ENCODE measurements at regions not wholly inside any gene's neighbourhood (a gene's known extent, or its start where the extent isn't known, plus 50 kb on each side); places are given as distances from the start of the nearest gene placed in this dataset.

DNA sequence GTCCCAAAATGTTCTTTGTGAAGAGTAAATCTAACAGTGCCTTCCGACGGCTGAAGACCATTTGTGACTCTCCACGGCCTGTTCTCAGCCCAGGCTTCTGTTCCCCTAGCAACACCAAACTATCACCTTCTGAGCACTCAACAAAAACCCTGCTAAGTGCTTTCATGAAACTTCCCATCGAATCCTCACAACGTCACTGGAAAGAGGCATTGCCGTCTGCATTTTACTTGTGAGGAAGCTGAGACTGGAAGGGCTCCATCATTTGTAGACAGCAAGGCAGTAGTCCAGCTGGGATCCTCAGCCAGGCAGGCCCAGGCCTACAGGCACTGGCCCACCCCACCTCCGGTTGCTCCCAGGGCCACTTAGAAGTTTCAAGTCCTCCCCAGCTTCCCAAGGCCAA lies 97.8 kb upstream of the POU3F3 start:
- TF ChIP-seq, protein P1, sequence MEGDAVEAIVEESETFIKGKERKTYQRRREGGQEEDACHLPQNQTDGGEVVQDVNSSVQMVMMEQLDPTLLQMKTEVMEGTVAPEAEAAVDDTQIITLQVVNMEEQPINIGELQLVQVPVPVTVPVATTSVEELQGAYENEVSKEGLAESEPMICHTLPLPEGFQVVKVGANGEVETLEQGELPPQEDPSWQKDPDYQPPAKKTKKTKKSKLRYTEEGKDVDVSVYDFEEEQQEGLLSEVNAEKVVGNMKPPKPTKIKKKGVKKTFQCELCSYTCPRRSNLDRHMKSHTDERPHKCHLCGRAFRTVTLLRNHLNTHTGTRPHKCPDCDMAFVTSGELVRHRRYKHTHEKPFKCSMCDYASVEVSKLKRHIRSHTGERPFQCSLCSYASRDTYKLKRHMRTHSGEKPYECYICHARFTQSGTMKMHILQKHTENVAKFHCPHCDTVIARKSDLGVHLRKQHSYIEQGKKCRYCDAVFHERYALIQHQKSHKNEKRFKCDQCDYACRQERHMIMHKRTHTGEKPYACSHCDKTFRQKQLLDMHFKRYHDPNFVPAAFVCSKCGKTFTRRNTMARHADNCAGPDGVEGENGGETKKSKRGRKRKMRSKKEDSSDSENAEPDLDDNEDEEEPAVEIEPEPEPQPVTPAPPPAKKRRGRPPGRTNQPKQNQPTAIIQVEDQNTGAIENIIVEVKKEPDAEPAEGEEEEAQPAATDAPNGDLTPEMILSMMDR (IDR thresholded peaks at IDR 0.05; ENCODE audit: borderline replicate concordance, extremely low read depth, low read length, poor library complexity, severe bottlenecking): no peak
- no peak for TF ChIP-seq EZH2 (IDR thresholded peaks at IDR 0.05; ENCODE audit: borderline replicate concordance, low read depth, low read length, severe bottlenecking)
